HG03196 (cell line): ENCODE measurements at regions not wholly inside any gene's neighbourhood (a gene's known extent, or its start where the extent isn't known, plus 50 kb on each side); places are given as distances from the start of the nearest gene placed in this dataset.

Source experiments
- ATAC-seq: cut with Tn5 transposase; IDR thresholded peaks from one replicate; pipeline ENCODE4 v1.9.1; 2021; ENCODE audit not compliant: unreplicated experiment

- no peak for ATAC-seq
Observed at GRCh38 chr20:50272724-50273446, 82.3 kb downstream of the CEBPB start.

- no peak for ATAC-seq
Observed at GRCh38 chr20:50273601-50274491, 83.2 kb downstream of the CEBPB start.

- no peak for ATAC-seq
Observed at GRCh38 chr20:50274570-50275430, 84.2 kb downstream of the CEBPB start.

GRCh38 chr20:50276119-50277063 is 85.8 kb downstream of the CEBPB start:
- no peak for ATAC-seq

- ATAC-seq: no peak
Observed at GRCh38 chr20:50277064-50277415, 86.4 kb downstream of the CEBPB start.

- no peak for ATAC-seq
Observed at GRCh38 chr20:50277460-50278376, 87.1 kb downstream of the CEBPB start.

- no peak for ATAC-seq
Observed at GRCh38 chr20:50278377-50278683, 87.7 kb downstream of the CEBPB start.

GRCh38 chr20:50278684-50279531 is 88.3 kb downstream of the CEBPB start:
- no peak for ATAC-seq

- no peak for ATAC-seq
Observed at GRCh38 chr20:50279988-50280850, 89.6 kb downstream of the CEBPB start.

GRCh38 chr20:50280851-50281655 is 90.4 kb downstream of the CEBPB start:
- ATAC-seq: no peak

- ATAC-seq: no peak
Observed at GRCh38 chr20:50281831-50282591, 91.4 kb downstream of the CEBPB start.

GRCh38 chr20:50282592-50283241 is 92.1 kb downstream of the CEBPB start:
- no peak for ATAC-seq

GRCh38 chr20:50283370-50283769 is 92.7 kb downstream of the CEBPB start:
- ATAC-seq: no peak

GRCh38 chr20:50283922-50284810 is 93.5 kb downstream of the CEBPB start:
- ATAC-seq: no peak
